Endothelial cell of umbilical vein (primary cell): ENCODE measurements at regions not wholly inside any gene's neighbourhood (a gene's known extent, or its start where the extent isn't known, plus 50 kb on each side); places are given as distances from the start of the nearest gene placed in this dataset.

Source experiments
- CTCF ChIP-seq, 2 donors: IDR thresholded peaks; 1 replicate in 1 of 2; 2 replicates in 1 of 2; pipeline ENCODE4 v1.5.1; 2011; ENCODE audit warnings: low read length in 2 of 2, mild to moderate bottlenecking in 2 of 2, moderate library complexity in 2 of 2, control low read depth in 1 of 2, inconsistent platforms in 1 of 2, low read depth in 1 of 2; ENCODE audit not compliant: insufficient read depth in 1 of 2; ENCODE audit errors: extremely low read depth in 1 of 2
- MAX ChIP-seq: IDR thresholded peaks from 2 replicates; pipeline ENCODE4 v1.6.1; 2011; ENCODE audit not compliant: insufficient read depth, insufficient read length
- POLR2A ChIP-seq: IDR thresholded peaks from 2 replicates; pipeline ENCODE4 v1.6.1; 2012; ENCODE audit warnings: low read depth, mild to moderate bottlenecking, control low read depth, low read length
- POLR2AphosphoS5 ChIP-seq: IDR thresholded peaks from 2 replicates; pipeline ENCODE4 v1.6.1; 2012; ENCODE audit warnings: low read depth, mild to moderate bottlenecking, control low read depth, low read length, moderate library complexity; ENCODE audit not compliant: insufficient read depth

DNA sequence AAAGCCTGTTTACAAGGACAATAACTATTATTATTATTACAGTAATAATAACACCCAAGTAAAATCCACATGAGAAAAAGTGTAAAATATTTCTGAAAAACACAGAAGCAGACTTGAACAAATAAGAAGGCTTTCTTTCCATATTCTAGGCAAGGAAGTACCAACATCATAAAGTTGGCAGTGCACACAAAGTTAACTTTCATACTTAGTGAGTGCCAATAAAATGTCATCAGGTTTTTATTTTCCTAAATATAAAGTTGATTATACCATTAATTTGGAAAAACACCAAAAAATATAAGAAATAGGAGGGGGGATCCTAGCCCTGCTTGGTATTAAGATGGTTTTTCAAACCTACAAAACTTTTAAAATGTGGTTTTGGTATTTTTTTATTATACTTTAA lies 161.4 kb downstream of the PRELID2 start:
- TF ChIP-seq MAX (no peak), POLR2A (no peak), CTCF (IDR thresholded peaks at IDR 0.05; ENCODE audit: extremely low read depth in 1 of 2, insufficient read depth in 1 of 2, low read depth in 1 of 2, low read length in 2 of 2) (no peak), POLR2AphosphoS5 (no peak)
